H1 (cell line): ENCODE measurements at regions not wholly inside any gene's neighbourhood (a gene's known extent, or its start where the extent isn't known, plus 50 kb on each side); places are given as distances from the start of the nearest gene placed in this dataset.

Experiments used
- CTCF ChIA-PET: fragments of 300-600 bp; sonication (Branson Sonifier 250); formaldehyde crosslinking; loops from one replicate; lab custom pipeline; 2021; ENCODE audit not compliant: partially characterized antibody; lab: Charles Lee
- POLR2A ChIA-PET: fragments of 300-600 bp; sonication (Branson Sonifier 250); formaldehyde crosslinking; loops from one replicate; lab custom pipeline; 2021; ENCODE audit warnings: inconsistent platforms; ENCODE audit not compliant: partially characterized antibody; lab: Charles Lee
- DNase-seq, 2 experiments: peaks; one replicate each; pipeline versions ENCODE4 v3.0.0 to v3.0.0-alpha.2; 2010 to 2022; ENCODE audit warnings: low spot score in 2 of 2, low read depth in 1 of 2, mixed read lengths in 1 of 2
- FAIRE-seq: peaks from 2 replicates; lab custom pipeline; 2011; peaks lifted over from hg19 to GRCh38; lab: Jason Lieb, UNC
- H2AFZ ChIP-seq: 2 replicates; pipeline ENCODE4 v1.8.1; 2012; ENCODE audit warnings: low read length, inconsistent platforms
- H2AK5ac ChIP-seq: 2 replicates; pipeline ENCODE4 v1.6.1; 2013; ENCODE audit warnings: low read depth, low read length
- H2BK120ac ChIP-seq: replicated peaks from 2 replicates; pipeline ENCODE3; 2013; ENCODE audit warnings: low read depth, low read length, inconsistent platforms
- H2BK12ac ChIP-seq: 2 replicates; pipeline ENCODE4 v1.6.1; 2013; ENCODE audit warnings: low read depth, low read length
- H2BK15ac ChIP-seq: 2 replicates; pipeline ENCODE4 v1.6.1; 2013; ENCODE audit warnings: low read length
- H2BK20ac ChIP-seq: 2 replicates; pipeline ENCODE4 v1.6.1; 2013; ENCODE audit warnings: low read length
- H2BK5ac ChIP-seq: 2 replicates; pipeline ENCODE4 v1.6.1; 2013; ENCODE audit warnings: low read depth, low read length
- H3K14ac ChIP-seq: 2 replicates; pipeline ENCODE4 v1.6.1; 2013; ENCODE audit warnings: inconsistent platforms; ENCODE audit not compliant: insufficient read length
- H3K18ac ChIP-seq: 2 replicates; pipeline ENCODE4 v1.6.1; 2013; ENCODE audit warnings: low read length; ENCODE audit errors: extremely low read depth
- H3K23ac ChIP-seq: 2 replicates; pipeline ENCODE4 v1.6.1; 2013; ENCODE audit warnings: inconsistent platforms; ENCODE audit not compliant: insufficient read length
- H3K23me2 ChIP-seq: 2 replicates; pipeline ENCODE4 v1.6.1; 2013; ENCODE audit warnings: low read depth, low read length
- H3K27ac ChIP-seq: 2 replicates; pipeline ENCODE4 v1.6.1; 2011; ENCODE audit warnings: low read depth, low read length, inconsistent platforms
- H3K27me3 ChIP-seq, 4 experiments: replicated peaks in 1 of 4; 1 replicate in 1 of 4; 2 replicates in 3 of 4; pipeline versions ENCODE4 v1.6.1 to v1.8.1; 2011 to 2013; ENCODE audit warnings: low read length in 3 of 4, mild to moderate bottlenecking in 3 of 4, inconsistent platforms in 2 of 4, mixed read lengths in 2 of 4, moderate library complexity in 1 of 4; ENCODE audit not compliant: control insufficient read depth in 3 of 4, insufficient read depth in 3 of 4; ENCODE audit errors: extremely low read depth in 1 of 4
- H3K36me3 ChIP-seq, 4 experiments: 2 replicates each; pipeline versions ENCODE4 v1.6.1 to v1.8.1; 2011 to 2013; ENCODE audit warnings: mild to moderate bottlenecking in 4 of 4, low read length in 3 of 4, moderate library complexity in 2 of 4, control low read depth in 1 of 4, inconsistent platforms in 1 of 4; ENCODE audit not compliant: insufficient read depth in 4 of 4, control insufficient read depth in 2 of 4
- H3K4ac ChIP-seq: replicated peaks from 2 replicates; pipeline ENCODE3; 2013; ENCODE audit warnings: low read length, low read depth, mixed read lengths, inconsistent platforms; ENCODE audit not compliant: insufficient read length
- H3K4me1 ChIP-seq, 4 experiments: replicated peaks in 1 of 4; 1 replicate in 1 of 4; 2 replicates in 3 of 4; pipeline versions ENCODE4 v1.6.1 to v1.8.1; 2011 to 2013; ENCODE audit warnings: low read length in 3 of 4, inconsistent platforms in 2 of 4, mixed read lengths in 1 of 4; ENCODE audit not compliant: insufficient read depth in 4 of 4, control insufficient read depth in 3 of 4
- H3K4me2 ChIP-seq, 2 experiments: 2 replicates each; pipeline versions ENCODE4 v1.6.1 to v1.8.1; 2011 to 2013; ENCODE audit warnings: low read depth in 2 of 2, low read length in 2 of 2, control low read depth in 1 of 2, inconsistent platforms in 1 of 2, mild to moderate bottlenecking in 1 of 2; ENCODE audit not compliant: insufficient read depth in 1 of 2
- H3K4me3 ChIP-seq, 4 experiments: fragments of 200-600, 300-600 bp in 1 of 4; sonication (generic), shearing (Covaris generic), sonication (Bioruptor Twin) in 1 of 4; 2 replicates each; pipeline versions ENCODE4 v1.5.1 to v1.8.1; 2011 to 2016; ENCODE audit warnings: low read length in 4 of 4, low read depth in 3 of 4, control low read depth in 2 of 4, inconsistent platforms in 2 of 4, mild to moderate bottlenecking in 2 of 4, mixed read lengths in 1 of 4, moderate library complexity in 1 of 4; ENCODE audit not compliant: insufficient read depth in 2 of 4; ENCODE audit errors: extremely low read depth in 1 of 4
- H3K56ac ChIP-seq: replicated peaks from 2 replicates; pipeline ENCODE3; 2013; ENCODE audit warnings: low read depth, mild to moderate bottlenecking, mixed read lengths, low read length, inconsistent platforms; ENCODE audit not compliant: insufficient read length
- H3K79me1 ChIP-seq: 2 replicates; pipeline ENCODE4 v1.6.1; 2013; ENCODE audit warnings: low read depth, low read length, control low read depth
- H3K79me2 ChIP-seq, 2 experiments: 2 replicates each; pipeline versions ENCODE4 v1.6.1 to v1.8.1; 2012 to 2013; ENCODE audit warnings: low read length in 2 of 2, mild to moderate bottlenecking in 2 of 2, inconsistent platforms in 1 of 2; ENCODE audit not compliant: insufficient read depth in 2 of 2, control insufficient read depth in 1 of 2
- H3K9ac ChIP-seq, 4 experiments: replicated peaks in 1 of 4; 1 replicate in 1 of 4; 2 replicates in 3 of 4; pipeline versions ENCODE4 v1.6.1 to v1.8.1; 2011 to 2013; ENCODE audit warnings: low read depth in 3 of 4, low read length in 3 of 4, control low read depth in 2 of 4, mild to moderate bottlenecking in 2 of 4, moderate library complexity in 2 of 4, inconsistent platforms in 1 of 4; ENCODE audit errors: extremely low read depth in 1 of 4
- H3K9me3 ChIP-seq, 2 experiments: 2 replicates each; pipeline versions ENCODE4 v1.6.1 to v1.8.1; 2012 to 2013; ENCODE audit warnings: mild to moderate bottlenecking in 2 of 2, moderate library complexity in 2 of 2, control low read depth in 1 of 2, inconsistent platforms in 1 of 2, low read depth in 1 of 2, low read length in 1 of 2, mixed read lengths in 1 of 2; ENCODE audit not compliant: insufficient read depth in 2 of 2
- H4K20me1 ChIP-seq, 2 experiments: replicated peaks in 1 of 2; 2 replicates each; pipeline versions ENCODE3 to v1.8.1; 2011 to 2013; ENCODE audit warnings: inconsistent platforms in 2 of 2, low read length in 2 of 2, mild to moderate bottlenecking in 1 of 2; ENCODE audit not compliant: insufficient read depth in 2 of 2, control insufficient read depth in 1 of 2
- H4K5ac ChIP-seq: 2 replicates; pipeline ENCODE4 v1.6.1; 2013; ENCODE audit warnings: low read length, low read depth, mixed read lengths, inconsistent platforms; ENCODE audit not compliant: insufficient read length
- H4K8ac ChIP-seq: 2 replicates; pipeline ENCODE4 v1.8.0; 2013; ENCODE audit warnings: mild to moderate bottlenecking, moderate library complexity, low read length, inconsistent platforms; ENCODE audit not compliant: insufficient read depth; ENCODE audit errors: extremely low read depth
- H4K91ac ChIP-seq: replicated peaks from 2 replicates; pipeline ENCODE3; 2013; ENCODE audit warnings: low read length, mixed read lengths, inconsistent platforms; ENCODE audit not compliant: insufficient read length
- ATF3 ChIP-seq: IDR thresholded peaks from 2 replicates; pipeline ENCODE4 v1.6.1; 2011; ENCODE audit warnings: low read depth, mild to moderate bottlenecking, low read length; ENCODE audit not compliant: insufficient read depth
- CREB1 ChIP-seq: IDR thresholded peaks from 2 replicates; pipeline ENCODE4 v1.6.1; 2012; ENCODE audit warnings: inconsistent platforms
- GTF2F1 ChIP-seq: IDR thresholded peaks from 2 replicates; pipeline ENCODE4 v1.6.1; 2012; ENCODE audit warnings: low read depth, low read length, improper control_type of control experiment, borderline replicate concordance
- KDM4A ChIP-seq: IDR thresholded peaks from one replicate; pipeline ENCODE4 v1.7.1; 2012; ENCODE audit warnings: low read depth, mild to moderate bottlenecking, moderate library complexity, low read length, inconsistent platforms; ENCODE audit not compliant: severe bottlenecking
- PHF8 ChIP-seq: fragments of 200-600 bp; sonication (generic); conservative IDR thresholded peaks from 2 replicates; pipeline ENCODE4 v1.7.1; 2012; ENCODE audit warnings: low read depth, mild to moderate bottlenecking, inconsistent platforms, low read length, moderate library complexity
- RAD21 ChIP-seq, 2 experiments: IDR thresholded peaks in 1 of 2; conservative IDR thresholded peaks in 1 of 2; 2 replicates each; pipeline ENCODE4 v1.6.1; 2011; ENCODE audit warnings: low read depth in 2 of 2, low read length in 2 of 2, improper control_type of control experiment in 1 of 2, inconsistent platforms in 1 of 2, mild to moderate bottlenecking in 1 of 2, moderate library complexity in 1 of 2
- RNF2 ChIP-seq: fragments of 200-900, 300-1000 bp; sonication (generic); IDR thresholded peaks from 2 replicates; pipeline ENCODE4 v1.7.1; 2016; ENCODE audit warnings: borderline replicate concordance, low read depth, mild to moderate bottlenecking, antibody characterized with exemption, low read length; ENCODE audit not compliant: poor library complexity, severe bottlenecking; ENCODE audit errors: missing control alignments
- TAF7 ChIP-seq: optimal IDR thresholded peaks from 2 replicates; pipeline ENCODE3; 2011; ENCODE audit warnings: low read depth, mild to moderate bottlenecking, inconsistent platforms, low read length, moderate library complexity, borderline replicate concordance
- TBP ChIP-seq: IDR thresholded peaks from 2 replicates; pipeline ENCODE4 v1.6.1; 2011; ENCODE audit warnings: low read depth, low read length, improper control_type of control experiment
- TCF12 ChIP-seq: IDR thresholded peaks from 2 replicates; pipeline ENCODE4 v1.6.1; 2011; ENCODE audit warnings: low read depth, mild to moderate bottlenecking, low read length
- USF2 ChIP-seq: IDR thresholded peaks from 2 replicates; pipeline ENCODE4 v1.6.1; 2011; ENCODE audit warnings: low read length, improper control_type of control experiment
- WGBS, 2 experiments: shearing (Covaris generic) in 1 of 2; methylation state at CpG; one replicate each; pipeline versions ENCODE4 v1.1.6 to v1.1.7; 2013 to 2015; ENCODE audit warnings: low lambda C conversion rate in 2 of 2, mixed read lengths in 2 of 2, inconsistent platforms in 1 of 2, low coverage in 1 of 2, missing lambda C conversion rate in 1 of 2; ENCODE audit not compliant: insufficient replicate concordance in 2 of 2, insufficient coverage in 1 of 2, insufficient read length in 1 of 2; ENCODE audit errors: extremely low coverage in 1 of 2, missing lambda C conversion rate in 1 of 2; 5-methylcytosine and 5-hydroxymethylcytosine counted together

GRCh38 chr2:145066856-145067548, 547.1 kb upstream of the ZEB2 start:
- Histone ChIP-seq H3K18ac (no peak overlapping the region), H3K23me2 (no peaks in the 10 kb centered on the region), H3K56ac (no peak overlapping the region), H3K27ac (no peak overlapping the region), H3K27me3 (no peaks in the 10 kb centered on the region), H2BK5ac (no peak overlapping the region), H2BK120ac (no peak overlapping the region), H3K14ac (no peak overlapping the region), H3K79me1 (no peaks in the 10 kb centered on the region), H3K9ac (no peak overlapping the region), H4K5ac (no peak overlapping the region), H3K4ac (no peak overlapping the region), H4K20me1 (no peaks in the 10 kb centered on the region), H3K4me1 (no peaks in the 10 kb centered on the region), H4K91ac (no peak overlapping the region), H2AFZ (no peak overlapping the region; the same call in 1 of the 2 replicates), H3K4me3 (no peak overlapping the region), H2AK5ac (no peak overlapping the region), H3K36me3 (no peaks in the 10 kb centered on the region), H4K8ac (no peak overlapping the region), H3K23ac (no peak overlapping the region), H3K79me2 (no peaks in the 10 kb centered on the region), H2BK20ac (no peak overlapping the region), H2BK12ac (no peak overlapping the region), H2BK15ac (no peak overlapping the region), H3K9me3 (no peaks in the 10 kb centered on the region), H3K4me2 (no peak overlapping the region)
- FAIRE-seq = no peak
- WGBS, 2 experiments = 86% methylated on average over 3 of the region's 3 CpGs; no CpG with 5 or more reads in 1 of the 2 experiments
- CTCF ChIA-PET = interaction anchor here (1.4 to 1.5 kb wide), 3 partner anchors 10 to 30 kb away, joined by 3 to 4 read pairs (median 3); no protein-coding TSS in a partner anchor
- DNase-seq = no peak
- POLR2A ChIA-PET = no interaction called here
- TF ChIP-seq TCF12 (no peak), CREB1 (no peak), ATF3 (no peak), TAF7 (no peak), KDM4A (no peak), RAD21 (IDR thresholded peaks at IDR 0.05 in 1 of 2, conservative IDR thresholded peaks at IDR 0.05 in 1 of 2; ENCODE audit: low read depth in 2 of 2, low read length in 2 of 2) (no peak), TBP (no peak), USF2 (no peak), RNF2 (no peak), GTF2F1 (no peak), PHF8 (no peak)
